ENCODE measurements at regions not wholly inside any gene's neighbourhood (a gene's known extent, or its start where the extent isn't known, plus 50 kb on each side); places are given as distances from the start of the nearest gene placed in this dataset.

DNA sequence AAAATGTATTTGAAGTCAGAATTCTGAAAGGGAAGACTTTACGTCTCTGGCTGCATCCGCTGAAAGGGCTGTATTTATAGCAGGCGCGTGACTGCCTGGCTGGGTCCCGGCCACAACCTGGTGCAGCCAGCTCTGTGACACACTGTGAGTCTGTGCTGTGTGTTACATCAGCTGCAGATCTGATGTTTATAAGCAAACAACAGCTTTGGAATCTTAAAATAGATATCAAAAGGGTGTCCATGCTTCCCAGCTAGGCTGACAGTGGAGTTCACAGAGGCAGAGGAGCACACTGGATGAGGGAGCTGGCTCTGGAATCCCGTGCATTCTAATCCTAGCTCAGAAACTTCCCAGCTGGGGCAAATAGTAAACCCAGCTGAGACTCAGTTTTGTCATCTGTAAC, 433.4 kb upstream of the BRINP1 start:
- no peak for DNase-seq (ENCODE audit: low spot score)
- Mint-ChIP-seq H3K27ac (no peak overlapping the region), H3K9me3 (no peaks in the 10 kb centered on the region), H3K36me3 (ENCODE audit: low read depth) (no peaks in the 10 kb centered on the region), H3K4me1 (ENCODE audit: low read depth) (no peaks in the 10 kb centered on the region), H3K27me3 (ENCODE audit: insufficient read depth) (peaks cover 1% of the 10 kb centered on the region), H3K4me3 (no peak overlapping the region)
- intact Hi-C loops (cut with micrococcal nuclease) = no loop called here

DNA sequence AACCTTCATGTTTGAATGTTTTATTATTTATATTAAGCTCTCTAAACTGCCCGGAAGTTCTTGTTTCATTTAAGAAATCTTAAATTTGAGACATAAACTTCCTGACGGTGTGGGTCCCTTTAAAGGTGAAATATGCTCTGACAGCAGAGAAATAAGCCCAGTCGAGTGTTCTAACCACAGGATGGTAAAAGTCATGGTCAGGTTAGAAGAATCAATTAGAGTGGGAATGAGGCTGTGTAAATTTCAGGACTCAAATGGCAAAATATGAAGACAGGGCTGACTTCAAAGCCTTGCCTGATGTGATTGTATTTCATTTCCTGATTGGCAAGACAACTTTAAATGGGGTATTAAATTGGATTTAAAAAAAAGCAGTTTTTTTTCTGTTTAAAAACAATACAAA, 432.9 kb upstream of the BRINP1 start:
- intact Hi-C loops (cut with micrococcal nuclease) = no loop called here
- Mint-ChIP-seq H3K4me1 (ENCODE audit: low read depth) (no peaks in the 10 kb centered on the region), H3K27ac (no peak overlapping the region), H3K4me3 (no peak overlapping the region), H3K36me3 (ENCODE audit: low read depth) (no peaks in the 10 kb centered on the region), H3K9me3 (no peaks in the 10 kb centered on the region), H3K27me3 (ENCODE audit: insufficient read depth) (peaks cover 1% of the 10 kb centered on the region)
- DNase-seq (ENCODE audit: low spot score) = no peak

DNA sequence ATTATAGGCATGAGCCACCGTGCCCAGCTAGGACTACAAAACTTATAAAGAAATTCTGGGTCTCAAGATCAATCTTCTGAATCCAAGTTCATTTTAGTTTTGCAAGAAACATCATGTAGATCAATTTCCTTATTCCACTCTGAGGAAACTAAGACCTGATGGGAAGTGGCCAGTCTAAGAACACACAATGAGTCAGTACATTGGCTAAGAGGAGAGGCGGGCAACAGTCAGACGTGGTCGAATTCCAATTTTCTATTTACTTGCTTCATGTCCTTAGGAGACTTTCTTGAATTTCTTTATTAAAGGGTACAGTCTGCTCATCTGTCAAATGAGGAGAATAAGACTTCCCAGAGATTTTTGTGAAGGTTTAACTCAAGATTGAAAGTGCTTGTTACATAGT, 432.1 kb upstream of the BRINP1 start:
- no peak for DNase-seq (ENCODE audit: low spot score)
- Mint-ChIP-seq H3K27me3 (ENCODE audit: insufficient read depth) (peaks cover 1% of the 10 kb centered on the region), H3K4me1 (ENCODE audit: low read depth) (no peaks in the 10 kb centered on the region), H3K36me3 (ENCODE audit: low read depth) (no peaks in the 10 kb centered on the region), H3K4me3 (no peak overlapping the region), H3K9me3 (no peaks in the 10 kb centered on the region), H3K27ac (no peak overlapping the region)
- intact Hi-C loops (cut with micrococcal nuclease) = no loop called here

- H3K27ac Mint-ChIP-seq = no peak overlapping the region
- intact Hi-C loops (cut with micrococcal nuclease) = no loop called here
- no peak overlapping the region for H3K4me3 Mint-ChIP-seq
- no peaks in the 10 kb centered on the region for H3K4me1 Mint-ChIP-seq (ENCODE audit: low read depth)
- no peaks in the 10 kb centered on the region for H3K9me3 Mint-ChIP-seq
- H3K27me3 Mint-ChIP-seq (ENCODE audit: insufficient read depth) = peaks cover 1% of the 10 kb centered on the region
- H3K36me3 Mint-ChIP-seq (ENCODE audit: low read depth) = no peaks in the 10 kb centered on the region
- DNase-seq (ENCODE audit: low spot score) = no peak
Measured at GRCh38 chr9:119795395-119795794, 426.2 kb upstream of the BRINP1 start.

DNA sequence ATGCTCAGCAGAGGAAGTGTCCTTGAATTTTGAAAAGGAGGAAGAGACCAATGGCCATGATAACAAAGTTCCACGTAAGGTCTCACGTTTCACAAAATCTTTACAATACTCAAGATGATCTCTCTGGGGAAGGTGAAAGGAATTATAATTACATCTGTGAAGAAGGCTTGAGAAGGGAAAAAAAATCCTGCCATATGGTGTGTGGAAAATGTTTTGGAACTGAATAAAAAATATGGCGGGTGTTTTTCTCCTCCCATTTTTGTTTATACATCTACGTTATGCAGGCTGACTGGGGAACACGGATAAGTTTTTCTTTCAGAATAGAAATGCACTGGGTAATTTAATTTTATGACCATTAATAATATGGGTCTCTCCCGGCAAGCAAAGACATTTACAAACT, 425.6 kb upstream of the BRINP1 start:
- DNase-seq (ENCODE audit: low spot score) = no peak
- Mint-ChIP-seq H3K4me3 (no peak overlapping the region), H3K27me3 (ENCODE audit: insufficient read depth) (peaks cover 1% of the 10 kb centered on the region), H3K4me1 (ENCODE audit: low read depth) (no peaks in the 10 kb centered on the region), H3K9me3 (no peaks in the 10 kb centered on the region), H3K36me3 (ENCODE audit: low read depth) (no peaks in the 10 kb centered on the region), H3K27ac (no peak overlapping the region)
- intact Hi-C loops (cut with micrococcal nuclease) = no loop called here

DNA sequence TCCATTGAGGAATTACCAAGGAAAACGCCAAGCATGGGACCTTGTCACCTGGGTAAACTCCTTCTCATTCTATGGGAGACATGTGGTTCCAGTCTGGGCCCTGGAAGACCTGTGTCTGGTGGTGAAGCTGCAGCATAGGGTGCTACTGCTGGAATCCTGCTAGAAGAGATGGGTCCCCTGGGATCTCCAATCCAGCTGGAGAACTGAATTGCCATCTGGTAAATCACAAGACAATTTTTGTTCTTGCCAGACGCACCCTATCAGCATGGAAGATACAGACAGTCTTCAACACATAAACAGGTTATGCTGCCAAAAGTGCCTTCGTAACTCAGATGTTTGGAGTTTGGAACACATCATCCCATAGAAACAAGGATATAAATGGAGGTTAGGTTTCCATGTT, 424.0 kb upstream of the BRINP1 start:
- Mint-ChIP-seq H3K36me3 (ENCODE audit: low read depth) (no peaks in the 10 kb centered on the region), H3K27ac (no peak overlapping the region), H3K4me3 (no peak overlapping the region), H3K27me3 (ENCODE audit: insufficient read depth) (no peaks in the 10 kb centered on the region), H3K9me3 (no peaks in the 10 kb centered on the region), H3K4me1 (ENCODE audit: low read depth) (no peaks in the 10 kb centered on the region)
- DNase-seq (ENCODE audit: low spot score) = no peak
- intact Hi-C loops (cut with micrococcal nuclease) = no loop called here

GRCh38 chr9:119792242-119792641, 423.0 kb upstream of the BRINP1 start:
- Mint-ChIP-seq H3K4me3 (no peak overlapping the region), H3K9me3 (no peaks in the 10 kb centered on the region), H3K27me3 (ENCODE audit: insufficient read depth) (no peaks in the 10 kb centered on the region), H3K27ac (no peak overlapping the region), H3K36me3 (ENCODE audit: low read depth) (no peaks in the 10 kb centered on the region), H3K4me1 (ENCODE audit: low read depth) (no peaks in the 10 kb centered on the region)
- intact Hi-C loops (cut with micrococcal nuclease) = no loop called here
- DNase-seq (ENCODE audit: low spot score) = no peak

DNA sequence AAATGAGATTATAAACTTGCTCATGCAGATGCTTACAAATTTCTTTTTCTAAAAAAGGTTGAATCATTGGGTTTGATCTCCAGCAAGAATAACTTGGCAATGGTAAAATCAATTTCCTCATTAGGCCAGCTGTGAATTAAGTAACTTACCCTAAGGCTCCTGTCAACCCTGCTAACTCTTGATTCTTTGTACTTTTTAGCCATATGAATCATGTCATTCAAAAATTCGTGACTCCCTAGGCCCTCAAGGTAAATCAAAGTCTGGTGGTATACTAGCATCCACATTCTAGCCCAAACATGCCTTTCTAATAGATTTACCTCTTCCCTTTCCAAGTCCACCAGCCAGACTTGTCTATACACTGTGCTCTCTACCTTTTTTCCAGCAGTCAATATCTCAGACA, 420.8 kb upstream of the BRINP1 start:
- Mint-ChIP-seq H3K27me3 (ENCODE audit: insufficient read depth) (no peaks in the 10 kb centered on the region), H3K27ac (no peak overlapping the region), H3K36me3 (ENCODE audit: low read depth) (no peaks in the 10 kb centered on the region), H3K4me1 (ENCODE audit: low read depth) (no peaks in the 10 kb centered on the region), H3K4me3 (no peak overlapping the region), H3K9me3 (no peaks in the 10 kb centered on the region)
- no peak for DNase-seq (ENCODE audit: low spot score)
- intact Hi-C loops (cut with micrococcal nuclease) = no loop called here

DNA sequence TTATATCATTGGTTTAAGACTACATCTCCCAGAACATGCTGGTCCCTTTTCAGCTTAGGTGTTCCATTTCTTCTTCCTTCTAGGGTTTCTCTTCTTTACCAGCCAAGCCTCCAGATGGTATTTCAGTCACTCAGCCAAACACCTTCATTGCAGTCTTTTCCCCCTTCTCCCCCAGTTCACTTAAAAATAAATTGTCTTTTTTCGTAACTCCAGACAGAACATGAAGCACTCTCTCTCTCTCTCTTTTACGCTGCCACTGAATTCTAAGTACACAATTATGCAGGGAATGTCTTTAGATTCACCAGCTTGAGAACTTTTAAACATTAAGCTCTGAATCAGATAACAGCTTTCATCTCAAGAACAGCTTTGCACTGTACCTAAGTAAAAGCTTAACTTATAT, 419.7 kb upstream of the BRINP1 start:
- H3K4me3 Mint-ChIP-seq = no peak overlapping the region
- no peak for DNase-seq (ENCODE audit: low spot score)
- H3K4me1 Mint-ChIP-seq (ENCODE audit: low read depth) = no peaks in the 10 kb centered on the region
- H3K27ac Mint-ChIP-seq = no peak overlapping the region
- H3K36me3 Mint-ChIP-seq (ENCODE audit: low read depth) = no peaks in the 10 kb centered on the region
- no peaks in the 10 kb centered on the region for H3K27me3 Mint-ChIP-seq (ENCODE audit: insufficient read depth)
- no peaks in the 10 kb centered on the region for H3K9me3 Mint-ChIP-seq
- intact Hi-C loops (cut with micrococcal nuclease) = no loop called here

- no peak overlapping the region for H3K4me3 Mint-ChIP-seq
- H3K27me3 Mint-ChIP-seq (ENCODE audit: insufficient read depth) = peaks cover 1% of the 10 kb centered on the region
- no peak overlapping the region for H3K27ac Mint-ChIP-seq
- intact Hi-C loops (cut with micrococcal nuclease) = no loop called here
- H3K36me3 Mint-ChIP-seq (ENCODE audit: low read depth) = no peaks in the 10 kb centered on the region
- H3K9me3 Mint-ChIP-seq = no peaks in the 10 kb centered on the region
- DNase-seq (ENCODE audit: low spot score) = no peak
- H3K4me1 Mint-ChIP-seq (ENCODE audit: low read depth) = no peaks in the 10 kb centered on the region
Measured at GRCh38 chr9:119781886-119782285, 412.7 kb upstream of the BRINP1 start.

DNA sequence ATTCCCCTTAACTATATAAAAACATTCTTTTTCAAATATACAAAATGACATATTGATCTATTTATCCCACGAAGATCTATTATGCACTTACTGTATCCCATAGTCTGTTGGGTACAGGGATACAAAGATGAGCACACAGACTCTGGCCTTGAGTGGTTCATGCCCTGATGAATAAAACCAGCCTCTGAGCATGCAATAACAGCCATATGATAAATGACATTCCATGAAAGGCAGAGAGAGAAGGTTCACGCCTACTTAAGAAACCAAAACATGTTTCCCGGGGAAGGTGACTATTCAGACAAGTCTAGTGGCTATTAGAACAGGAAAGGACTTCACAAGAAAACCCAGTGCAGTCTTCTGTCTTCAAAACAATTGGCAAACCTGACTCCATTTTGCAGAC, 406.2 kb upstream of the BRINP1 start:
- H3K4me1 Mint-ChIP-seq (ENCODE audit: low read depth) = no peaks in the 10 kb centered on the region
- no peak for DNase-seq (ENCODE audit: low spot score)
- H3K27me3 Mint-ChIP-seq (ENCODE audit: insufficient read depth) = peaks cover 1% of the 10 kb centered on the region
- no peak overlapping the region for H3K27ac Mint-ChIP-seq
- intact Hi-C loops (cut with micrococcal nuclease) = no loop called here
- no peaks in the 10 kb centered on the region for H3K9me3 Mint-ChIP-seq
- H3K4me3 Mint-ChIP-seq = no peak overlapping the region
- no peaks in the 10 kb centered on the region for H3K36me3 Mint-ChIP-seq (ENCODE audit: low read depth)

DNA sequence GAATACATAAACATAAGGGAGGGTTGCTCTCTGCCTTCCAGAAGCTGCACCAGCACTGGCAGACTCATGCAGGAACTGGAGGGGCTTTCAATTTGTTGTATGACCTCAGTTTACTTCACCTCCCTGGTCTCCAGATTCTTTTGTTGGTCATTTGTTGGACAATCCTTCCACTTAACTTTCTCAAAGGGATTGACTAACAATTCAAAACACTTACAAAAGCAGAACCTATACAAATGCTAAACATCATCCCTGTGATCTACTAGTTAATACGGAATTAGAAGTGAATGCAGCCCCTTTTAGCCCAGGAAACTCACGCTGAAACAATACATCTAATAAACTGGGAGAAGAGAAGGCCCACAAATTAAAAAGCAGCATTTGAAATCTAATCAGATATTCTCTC, 404.6 kb upstream of the BRINP1 start:
- Mint-ChIP-seq H3K4me3 (no peak overlapping the region), H3K36me3 (ENCODE audit: low read depth) (no peaks in the 10 kb centered on the region), H3K27ac (no peak overlapping the region), H3K9me3 (no peaks in the 10 kb centered on the region), H3K4me1 (ENCODE audit: low read depth) (no peaks in the 10 kb centered on the region), H3K27me3 (ENCODE audit: insufficient read depth) (no peaks in the 10 kb centered on the region)
- intact Hi-C loops (cut with micrococcal nuclease) = no loop called here
- DNase-seq (ENCODE audit: low spot score) = no peak

DNA sequence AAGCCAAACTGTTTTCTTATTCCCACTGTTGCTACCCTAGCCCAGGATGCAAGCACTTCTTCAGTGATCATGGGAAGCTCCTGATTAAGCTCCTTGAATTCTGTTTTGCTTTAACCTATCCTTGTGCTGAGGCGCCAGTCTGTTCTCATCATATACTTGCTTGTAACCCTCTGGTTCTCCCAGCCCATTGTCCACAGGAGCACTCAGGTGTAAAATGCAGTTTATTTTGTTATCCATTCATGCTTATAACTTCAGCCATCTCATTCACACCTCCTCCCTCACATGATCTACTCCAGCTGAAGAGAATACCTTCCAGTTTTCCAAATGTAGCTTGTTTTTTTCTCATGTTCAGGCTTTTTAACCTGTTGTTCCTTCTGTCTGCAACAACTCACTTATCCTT, 402.1 kb upstream of the BRINP1 start:
- H3K4me3 Mint-ChIP-seq = no peak overlapping the region
- H3K27me3 Mint-ChIP-seq (ENCODE audit: insufficient read depth) = no peaks in the 10 kb centered on the region
- H3K9me3 Mint-ChIP-seq = no peaks in the 10 kb centered on the region
- intact Hi-C loops (cut with micrococcal nuclease) = no loop called here
- no peak overlapping the region for H3K27ac Mint-ChIP-seq
- H3K36me3 Mint-ChIP-seq (ENCODE audit: low read depth) = no peaks in the 10 kb centered on the region
- DNase-seq (ENCODE audit: low spot score) = no peak
- no peaks in the 10 kb centered on the region for H3K4me1 Mint-ChIP-seq (ENCODE audit: low read depth)

GRCh38 chr9:119768266-119768665, 399.0 kb upstream of the BRINP1 start:
- intact Hi-C loops (cut with micrococcal nuclease) = no loop called here
- H3K27ac Mint-ChIP-seq = no peak overlapping the region
- no peak overlapping the region for H3K4me3 Mint-ChIP-seq
- H3K27me3 Mint-ChIP-seq (ENCODE audit: insufficient read depth) = no peaks in the 10 kb centered on the region
- H3K36me3 Mint-ChIP-seq (ENCODE audit: low read depth) = no peaks in the 10 kb centered on the region
- no peaks in the 10 kb centered on the region for H3K9me3 Mint-ChIP-seq
- DNase-seq (ENCODE audit: low spot score) = no peak
- H3K4me1 Mint-ChIP-seq (ENCODE audit: low read depth) = no peaks in the 10 kb centered on the region
